ENCODE measurements at regions not wholly inside any gene's neighbourhood (a gene's known extent, or its start where the extent isn't known, plus 50 kb on each side); places are given as distances from the start of the nearest gene placed in this dataset.

- H3K9me3 ChIP-seq (ENCODE audit: control insufficient read depth in 1 of 2, insufficient read depth in 1 of 2, low read depth in 1 of 2, low read length in 2 of 2): no peaks in the 10 kb centered on the region
- RAD21 ChIA-PET (ENCODE audit: low non-redundant PET in 1 of 2, low total read pairs in 2 of 2, uncharacterized antibody in 2 of 2, unreplicated experiment in 2 of 2): no interaction called here
- no TSS peak for BruUV-seq (replicated peaks)
These were observed 1171.9 kb downstream of the EFNB2 start for GRCh38 chr13:105363261-105364190.

More at GRCh38 chr13:105363261-105364190, 1171.9 kb downstream of the EFNB2 start:
- no peaks in the 10 kb centered on the region for H3K36me3 ChIP-seq (ENCODE audit: control insufficient read depth in 1 of 2, insufficient read depth in 2 of 2, low read length in 2 of 2)
- intact Hi-C loops (cut with micrococcal nuclease): no loop called here
- no peak overlapping the region for H3K9ac ChIP-seq (ENCODE audit: low read length)
- CTCF ChIA-PET: no interaction called here
- no peak for DNase-seq (ENCODE audit: low read depth, low spot score)
- H3K4me1 ChIP-seq (ENCODE audit: control insufficient read depth in 1 of 2, insufficient read depth in 2 of 2, low read length in 2 of 2): no peaks in the 10 kb centered on the region
- TF ChIP-seq CTCF (IDR thresholded peaks at IDR 0.05 in 2 of 3, conservative IDR thresholded peaks at IDR 0.05 in 1 of 3; ENCODE audit: borderline replicate concordance in 1 of 3, insufficient read depth in 1 of 3, low read depth in 2 of 3, low read length in 2 of 3) (no peak), TCF7L2 (IDR thresholded peaks at IDR 0.05; ENCODE audit: borderline replicate concordance, extremely low read depth, insufficient read depth, insufficient read length) (no peak), SP1 (IDR thresholded peaks at IDR 0.05; ENCODE audit: low read depth) (no peak), YY1 (IDR thresholded peaks at IDR 0.05; ENCODE audit: extremely low read depth, insufficient replicate concordance, low read depth, low read length) (no peak), EGR1 (IDR thresholded peaks at IDR 0.05; ENCODE audit: low read depth) (no peak), CEBPB (IDR thresholded peaks at IDR 0.05; ENCODE audit: low read depth) (no peak)
- ATAC-seq: no peak
- POLR2A ChIA-PET: interaction anchor here (0.7 kb wide), 1 partner anchor 30 kb away, joined by 3 read pairs; no protein-coding TSS in a partner anchor
- no peaks in the 10 kb centered on the region for H3K27me3 ChIP-seq (ENCODE audit: insufficient read depth, low read length)
- H3K27ac ChIP-seq (ENCODE audit: low read depth, low read length): no peak overlapping the region
- no peak overlapping the region for H3K4me2 ChIP-seq (ENCODE audit: low read length)
- H4K20me1 ChIP-seq (ENCODE audit: insufficient read depth): no peaks in the 10 kb centered on the region
- no peak overlapping the region for H3K4me3 ChIP-seq (replicated peaks in 1 of 2; ENCODE audit: low read depth in 1 of 2, low read length in 2 of 2)
- no peaks in the 10 kb centered on the region for H3K9me2 ChIP-seq (ENCODE audit: insufficient read depth)
- no peaks in the 10 kb centered on the region for H3K79me2 ChIP-seq (ENCODE audit: insufficient read depth, low read length)
- no peak overlapping the region for H2AFZ ChIP-seq (ENCODE audit: low read depth, low read length, poor library complexity, severe bottlenecking)

Data from HCT116 (cell line).